Small intestine (tissue), 7 donors: ENCODE measurements at regions not wholly inside any gene's neighbourhood (a gene's known extent, or its start where the extent isn't known, plus 50 kb on each side); places are given as distances from the start of the nearest gene placed in this dataset.
"Not testable (repeated sequence)": the region's sequence is repeated elsewhere in the genome, so short reads cannot be mapped to it uniquely, and the experiment has no call there.

ENCODE experiments used
- DNase-seq, 2 donors: peaks; one replicate each; pipeline versions ENCODE4 v3.0.0 to v3.0.0-alpha.2; 2013
- FAIRE-seq: peaks from 2 replicates; lab custom pipeline; 2012; peaks lifted over from hg19 to GRCh38; lab: Jason Lieb, UNC
- H3K27ac ChIP-seq, 3 donors: one replicate each; pipeline ENCODE4 v1.5.1; 2013; ENCODE audit warnings: low read length in 2 of 3, mild to moderate bottlenecking in 2 of 3, control low read depth in 1 of 3, inconsistent platforms in 1 of 3, low read depth in 1 of 3, moderate library complexity in 1 of 3
- H3K27me3 ChIP-seq, 3 donors: one replicate each; pipeline ENCODE4 v1.6.1; 2013; ENCODE audit warnings: low read length in 3 of 3, inconsistent platforms in 1 of 3; ENCODE audit not compliant: control insufficient read depth in 3 of 3, insufficient read depth in 3 of 3
- H3K36me3 ChIP-seq, 3 donors: one replicate each; pipeline ENCODE4 v1.6.1; 2013; ENCODE audit warnings: low read length in 3 of 3, inconsistent platforms in 1 of 3, low read depth in 1 of 3, mild to moderate bottlenecking in 1 of 3, moderate library complexity in 1 of 3; ENCODE audit not compliant: control insufficient read depth in 3 of 3, insufficient read depth in 2 of 3
- H3K4me1 ChIP-seq, 3 donors: one replicate each; pipeline ENCODE4 v1.6.1; 2013; ENCODE audit warnings: low read length in 2 of 3, inconsistent platforms in 1 of 3, low read depth in 1 of 3, mild to moderate bottlenecking in 1 of 3, moderate library complexity in 1 of 3; ENCODE audit not compliant: control insufficient read depth in 3 of 3, insufficient read depth in 2 of 3
- H3K4me3 ChIP-seq, 3 donors: one replicate each; pipeline ENCODE4 v1.5.1; 2013; ENCODE audit warnings: low read length in 3 of 3, control low read depth in 1 of 3, inconsistent platforms in 1 of 3, low read depth in 1 of 3, mild to moderate bottlenecking in 1 of 3, moderate library complexity in 1 of 3
- H3K9me3 ChIP-seq, 2 donors: one replicate each; pipeline ENCODE4 v1.6.1; 2013; ENCODE audit warnings: low read depth in 1 of 2, low read length in 1 of 2; ENCODE audit not compliant: control insufficient read depth in 2 of 2, insufficient read depth in 1 of 2
- WGBS, 3 donors: extraction: QIAGEN DNeasy Blood & Tissue Kit; methylation state at CpG; one replicate each; pipeline ENCODE4 v1.1.7; 2013; 5-methylcytosine and 5-hydroxymethylcytosine counted together
- donor health status: healthy with polysubstance abuse.
- donor health status: control.
- donor health status: control.
- donor health status: Bipolar disorder and iron deficiency.
- donor health status: healthy.

GRCh38 chr7:110320285-110320684 is 770.6 kb upstream of the LRRN3 start:
- 72 to 83% (median 74%) methylated on average over 5 of the region's 5 CpGs for WGBS, 3 donors
- not testable (repeated sequence) for H3K27me3 ChIP-seq, H3K4me3 ChIP-seq, H3K4me1 ChIP-seq, H3K9me3 ChIP-seq, DNase-seq, H3K36me3 ChIP-seq, H3K27ac ChIP-seq, FAIRE-seq

- Histone ChIP-seq H3K36me3 (no peaks in the 10 kb centered on the region), H3K4me3 (no peak overlapping the region), H3K4me1 (no peaks in the 10 kb centered on the region), H3K9me3 (peaks cover 0 to 6% of the 10 kb centered on the region in 2 donors), H3K27me3 (no peaks in the 10 kb centered on the region), H3K27ac (no peak overlapping the region)
- DNase-seq: no peak
- FAIRE-seq: no peak
- WGBS, 3 donors: 73 to 85% (median 82%) methylated on average over 2 of the region's 2 CpGs
Measured at GRCh38 chr7:110322796-110323195, 768.1 kb upstream of the LRRN3 start.

DNA sequence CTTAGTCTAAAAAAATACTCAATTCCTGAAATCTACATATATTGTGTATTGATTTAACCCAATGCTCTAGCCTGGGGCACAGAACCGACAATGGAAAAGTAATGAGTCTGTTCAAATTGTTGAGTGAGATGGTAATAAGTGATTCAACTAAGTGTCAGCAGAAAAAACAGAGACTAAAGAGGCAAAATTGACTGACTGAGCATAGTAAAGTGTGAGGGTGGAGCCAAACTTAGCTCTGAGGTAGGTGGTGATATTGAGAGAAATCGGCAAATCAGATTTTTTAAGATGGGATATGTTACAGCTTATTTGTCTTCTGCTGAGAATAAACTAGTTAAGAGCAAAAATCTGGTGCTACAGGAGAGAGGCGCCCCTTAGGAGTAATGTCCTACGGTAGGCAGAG is 764.0 kb upstream of the LRRN3 start:
- DNase-seq (no peak), FAIRE-seq (no peak)
- WGBS, 3 donors: 93 to 96% (median 95%) methylated on average over 4 of the region's 4 CpGs
- H3K36me3 ChIP-seq: no peaks in the 10 kb centered on the region
- H3K27me3 ChIP-seq: no peaks in the 10 kb centered on the region
- no peak overlapping the region for H3K4me3 ChIP-seq
- no peak overlapping the region for H3K27ac ChIP-seq
- no peaks in the 10 kb centered on the region for H3K4me1 ChIP-seq
- no peaks in the 10 kb centered on the region for H3K9me3 ChIP-seq

- Histone ChIP-seq H3K4me3 (no peak overlapping the region), H3K9me3 (no peaks in the 10 kb centered on the region), H3K36me3 (no peaks in the 10 kb centered on the region), H3K27me3 (no peaks in the 10 kb centered on the region), H3K4me1 (no peaks in the 10 kb centered on the region), H3K27ac (no peak overlapping the region)
- FAIRE-seq (no peak), DNase-seq (no peak)
- 41 to 72% (median 41%) methylated on average over 1 of the region's 1 CpG for WGBS, 3 donors
Measured at GRCh38 chr7:110336423-110336822, 754.5 kb upstream of the LRRN3 start.

DNA sequence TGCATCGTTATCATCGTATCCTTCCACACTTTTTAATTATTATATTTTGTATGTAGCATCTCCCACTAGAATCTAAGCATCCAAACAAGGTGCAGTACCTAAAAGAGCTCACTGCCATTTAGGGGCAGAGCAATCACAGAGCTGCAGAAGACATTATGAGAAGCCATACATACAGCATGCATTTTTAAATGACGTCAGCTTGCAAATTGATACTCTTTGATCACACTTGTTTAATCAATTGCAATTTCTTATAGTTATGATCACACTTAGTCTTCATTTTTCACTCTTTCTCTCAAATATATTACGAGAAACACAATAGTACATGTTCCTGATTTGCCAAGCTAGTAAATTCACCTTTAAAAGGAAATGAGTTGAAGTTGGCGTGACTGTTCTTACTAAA is 753.3 kb upstream of the LRRN3 start:
- Histone ChIP-seq H3K9me3 (no peaks in the 10 kb centered on the region), H3K27me3 (no peaks in the 10 kb centered on the region), H3K4me3 (no peak overlapping the region), H3K27ac (no peak overlapping the region), H3K36me3 (no peaks in the 10 kb centered on the region), H3K4me1 (no peaks in the 10 kb centered on the region)
- no peak for FAIRE-seq
- DNase-seq: no peak
- 88 to 90% (median 89%) methylated on average over 5 of the region's 5 CpGs for WGBS, 3 donors

- no peaks in the 10 kb centered on the region for H3K4me1 ChIP-seq
- FAIRE-seq: no peak
Measured at GRCh38 chr7:110347081-110347480, 743.8 kb upstream of the LRRN3 start.

DNA sequence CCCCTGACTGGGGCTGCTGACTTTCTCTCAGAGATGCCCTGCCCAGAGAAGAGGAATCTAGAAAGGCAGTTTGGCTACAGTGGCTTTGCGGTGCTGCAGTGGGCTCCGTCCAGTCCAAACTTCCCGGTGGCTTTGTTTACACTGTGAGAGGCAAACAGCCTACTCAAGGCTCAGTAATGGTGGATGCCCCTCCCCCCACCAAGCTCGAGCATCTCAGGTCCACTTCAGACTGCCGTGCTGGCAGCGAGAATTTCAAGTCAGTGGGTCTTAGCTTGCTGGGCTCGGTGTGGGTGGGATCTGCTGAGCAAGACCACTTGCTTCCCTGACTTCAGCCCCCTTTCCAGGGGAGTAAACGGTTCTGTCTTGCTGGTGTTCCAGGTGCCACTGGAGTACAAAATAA is 734.5 kb upstream of the LRRN3 start:
- Histone ChIP-seq H3K4me3 (no peak overlapping the region), H3K36me3 (no peaks in the 10 kb centered on the region), H3K4me1 (no peaks in the 10 kb centered on the region), H3K27me3 (no peaks in the 10 kb centered on the region), H3K27ac (no peak overlapping the region), H3K9me3 (no peaks in the 10 kb centered on the region)
- DNase-seq (no peak), FAIRE-seq (no peak)
- WGBS, 3 donors: 72 to 75% (median 73%) methylated on average over 8 of the region's 8 CpGs

More at GRCh38 chr7:110347081-110347480, 743.8 kb upstream of the LRRN3 start:
- DNase-seq: no peak
- no peaks in the 10 kb centered on the region for H3K36me3 ChIP-seq
- H3K27me3 ChIP-seq: no peaks in the 10 kb centered on the region
- H3K27ac ChIP-seq: no peak overlapping the region
- no peak overlapping the region for H3K4me3 ChIP-seq
- 85 to 92% (median 90%) methylated on average over 3 of the region's 3 CpGs for WGBS, 3 donors
- no peaks in the 10 kb centered on the region for H3K9me3 ChIP-seq

- H3K36me3 ChIP-seq: no peaks in the 10 kb centered on the region
- H3K4me3 ChIP-seq: no peak overlapping the region
- no peak for DNase-seq
- no peaks in the 10 kb centered on the region for H3K27me3 ChIP-seq
- 83 to 87% (median 84%) methylated on average over 1 of the region's 1 CpG for WGBS, 3 donors
- no peaks in the 10 kb centered on the region for H3K4me1 ChIP-seq
- H3K27ac ChIP-seq: no peak overlapping the region
- no peaks in the 10 kb centered on the region for H3K9me3 ChIP-seq
- no peak for FAIRE-seq
Measured at GRCh38 chr7:110358028-110358427, 732.9 kb upstream of the LRRN3 start.

- no peak for FAIRE-seq
- Histone ChIP-seq H3K4me3 (no peak overlapping the region), H3K27ac (no peak overlapping the region), H3K4me1 (no peaks in the 10 kb centered on the region), H3K36me3 (no peaks in the 10 kb centered on the region), H3K27me3 (no peaks in the 10 kb centered on the region), H3K9me3 (no peaks in the 10 kb centered on the region)
- DNase-seq: no peak
- 86 to 95% (median 88%) methylated on average over 3 of the region's 3 CpGs for WGBS, 3 donors
Measured at GRCh38 chr7:110371709-110372108, 719.2 kb upstream of the LRRN3 start.
